ENCODE measurements at regions not wholly inside any gene's neighbourhood (a gene's known extent, or its start where the extent isn't known, plus 50 kb on each side); places are given as distances from the start of the nearest gene placed in this dataset.

DNA sequence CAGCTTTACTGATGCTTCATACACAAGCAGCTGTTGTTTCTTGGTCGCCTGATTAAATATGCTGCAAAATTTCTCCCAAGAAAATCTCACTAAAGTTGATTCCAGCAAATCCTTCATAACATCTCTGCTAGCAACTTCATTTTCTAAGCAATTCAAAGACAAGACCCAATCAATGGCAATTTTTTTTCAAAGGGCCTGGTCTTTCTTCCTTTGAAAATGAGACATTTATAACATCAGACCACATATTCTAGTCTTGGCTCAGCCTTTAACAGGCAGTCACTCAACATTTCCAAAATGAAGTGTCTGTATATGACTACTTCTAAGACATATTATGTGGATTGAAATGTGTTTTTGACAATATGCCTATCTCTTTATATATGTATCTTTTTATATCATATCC, 702.6 kb downstream of the KCNA4 start:
- Histone ChIP-seq H3K4me3 (ENCODE audit: low read length) (no peak overlapping the region), H3K36me3 (ENCODE audit: insufficient read depth, low read length) (no peaks in the 10 kb centered on the region), H3K9me3 (ENCODE audit: control insufficient read depth in 1 of 2, insufficient read depth in 1 of 2, low read length in 2 of 2) (no peaks in the 10 kb centered on the region), H3K27ac (ENCODE audit: low read depth in 1 of 2, low read length in 2 of 2) (no peak overlapping the region), H3K4me1 (ENCODE audit: insufficient read depth, low read length) (no peaks in the 10 kb centered on the region), H3K27me3 (ENCODE audit: control insufficient read depth in 1 of 2, insufficient read depth in 2 of 2, low read length in 2 of 2) (no peaks in the 10 kb centered on the region)
- intact Hi-C loops (cut with DNase I, micrococcal nuclease), result no loop called here
- H3K27me3 Mint-ChIP-seq, result no peaks in the 10 kb centered on the region
- no peaks in the 10 kb centered on the region for H3K4me1 Mint-ChIP-seq (ENCODE audit: low read depth)
- ATAC-seq (ENCODE audit: poor library complexity) (no peak), DNase-seq (no peak)
- H3K36me3 Mint-ChIP-seq (ENCODE audit: low read depth), result no peaks in the 10 kb centered on the region
- H3K27ac Mint-ChIP-seq, result no peak overlapping the region
- ChIA-PET CTCF (no interaction called here), POLR2A (no interaction called here)
- TF ChIP-seq, protein P1, sequence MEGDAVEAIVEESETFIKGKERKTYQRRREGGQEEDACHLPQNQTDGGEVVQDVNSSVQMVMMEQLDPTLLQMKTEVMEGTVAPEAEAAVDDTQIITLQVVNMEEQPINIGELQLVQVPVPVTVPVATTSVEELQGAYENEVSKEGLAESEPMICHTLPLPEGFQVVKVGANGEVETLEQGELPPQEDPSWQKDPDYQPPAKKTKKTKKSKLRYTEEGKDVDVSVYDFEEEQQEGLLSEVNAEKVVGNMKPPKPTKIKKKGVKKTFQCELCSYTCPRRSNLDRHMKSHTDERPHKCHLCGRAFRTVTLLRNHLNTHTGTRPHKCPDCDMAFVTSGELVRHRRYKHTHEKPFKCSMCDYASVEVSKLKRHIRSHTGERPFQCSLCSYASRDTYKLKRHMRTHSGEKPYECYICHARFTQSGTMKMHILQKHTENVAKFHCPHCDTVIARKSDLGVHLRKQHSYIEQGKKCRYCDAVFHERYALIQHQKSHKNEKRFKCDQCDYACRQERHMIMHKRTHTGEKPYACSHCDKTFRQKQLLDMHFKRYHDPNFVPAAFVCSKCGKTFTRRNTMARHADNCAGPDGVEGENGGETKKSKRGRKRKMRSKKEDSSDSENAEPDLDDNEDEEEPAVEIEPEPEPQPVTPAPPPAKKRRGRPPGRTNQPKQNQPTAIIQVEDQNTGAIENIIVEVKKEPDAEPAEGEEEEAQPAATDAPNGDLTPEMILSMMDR (IDR thresholded peaks at IDR 0.05), result no peak
- H3K9me3 Mint-ChIP-seq, result peaks cover 16% of the 10 kb centered on the region
- no peak overlapping the region for H3K4me3 Mint-ChIP-seq

DNA sequence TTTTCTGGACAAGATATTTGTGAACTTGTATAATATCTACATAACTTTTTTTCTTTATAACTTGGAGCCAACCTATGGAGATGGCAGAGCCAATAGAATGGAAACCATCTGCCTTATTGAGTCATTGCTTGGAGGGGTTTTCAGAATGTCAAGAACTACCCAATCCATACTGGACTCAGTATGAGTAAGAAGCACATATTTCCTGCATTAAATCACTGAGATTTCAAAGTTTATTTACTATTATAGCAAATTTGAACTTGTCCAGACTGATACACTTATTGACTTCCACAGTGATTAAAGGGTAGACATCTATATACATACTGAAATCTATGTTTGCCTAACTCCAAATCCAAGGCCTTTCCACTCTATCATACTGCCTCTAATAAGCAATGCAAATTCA, 704.0 kb downstream of the KCNA4 start:
- no peaks in the 10 kb centered on the region for H3K27me3 ChIP-seq (ENCODE audit: control insufficient read depth in 1 of 2, insufficient read depth in 2 of 2, low read length in 2 of 2)
- H3K9me3 ChIP-seq (ENCODE audit: control insufficient read depth in 1 of 2, insufficient read depth in 1 of 2, low read length in 2 of 2), result no peaks in the 10 kb centered on the region
- Mint-ChIP-seq H3K27ac (no peak overlapping the region), H3K27me3 (no peaks in the 10 kb centered on the region), H3K9me3 (peaks cover 9% of the 10 kb centered on the region), H3K4me1 (ENCODE audit: low read depth) (no peaks in the 10 kb centered on the region), H3K4me3 (no peak overlapping the region), H3K36me3 (ENCODE audit: low read depth) (no peaks in the 10 kb centered on the region)
- no peak overlapping the region for H3K4me3 ChIP-seq (ENCODE audit: low read length)
- intact Hi-C loops (cut with DNase I, micrococcal nuclease), result no loop called here
- TF ChIP-seq, protein P1 (IDR thresholded peaks at IDR 0.05), result no peak
- DNase-seq (no peak), ATAC-seq (ENCODE audit: poor library complexity) (no peak)
- no peaks in the 10 kb centered on the region for H3K4me1 ChIP-seq (ENCODE audit: insufficient read depth, low read length)
- no peak overlapping the region for H3K27ac ChIP-seq (ENCODE audit: low read depth in 1 of 2, low read length in 2 of 2)
- CTCF ChIA-PET, result no interaction called here
- POLR2A ChIA-PET, result no interaction called here
- H3K36me3 ChIP-seq (ENCODE audit: insufficient read depth, low read length), result no peaks in the 10 kb centered on the region

DNA sequence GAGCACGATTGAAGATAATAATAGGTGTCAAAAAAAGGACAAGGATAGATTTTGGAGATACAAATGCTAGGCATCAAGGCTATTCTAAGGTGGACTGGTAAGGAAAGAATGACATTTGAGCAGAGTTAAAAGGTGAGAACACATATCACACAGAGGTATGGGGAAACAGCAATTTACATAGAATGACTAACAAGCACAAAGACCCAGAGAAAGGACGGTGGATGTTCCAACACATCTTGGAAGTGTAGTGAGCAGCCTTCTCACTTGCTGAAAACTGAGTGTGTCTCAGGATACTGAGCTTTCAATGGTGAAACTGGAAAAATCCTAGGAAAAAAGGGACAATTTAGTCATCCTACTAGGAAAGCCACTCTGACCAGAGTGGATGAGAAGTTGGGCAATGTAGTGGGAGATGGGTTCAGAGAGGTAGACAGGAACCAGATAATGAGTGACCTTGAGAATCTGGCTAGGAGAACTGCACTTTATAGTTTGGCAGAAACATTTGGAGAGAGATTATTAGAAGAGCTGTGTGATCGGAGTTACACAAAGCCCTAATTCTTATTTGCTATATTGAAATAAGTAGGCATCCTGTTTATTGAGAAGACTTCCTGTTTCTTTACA, 706.0 kb downstream of the KCNA4 start:
- intact Hi-C loops (cut with DNase I, micrococcal nuclease), result no loop called here
- Histone ChIP-seq H3K9me3 (ENCODE audit: control insufficient read depth in 1 of 2, insufficient read depth in 1 of 2, low read length in 2 of 2) (no peaks in the 10 kb centered on the region), H3K36me3 (ENCODE audit: insufficient read depth, low read length) (no peaks in the 10 kb centered on the region), H3K4me3 (ENCODE audit: low read length) (no peak overlapping the region), H3K4me1 (ENCODE audit: insufficient read depth, low read length) (no peaks in the 10 kb centered on the region), H3K27me3 (ENCODE audit: control insufficient read depth in 1 of 2, insufficient read depth in 2 of 2, low read length in 2 of 2) (no peaks in the 10 kb centered on the region), H3K27ac (ENCODE audit: low read depth in 1 of 2, low read length in 2 of 2) (no peak overlapping the region)
- ChIA-PET CTCF (no interaction called here), POLR2A (no interaction called here)
- H3K27ac Mint-ChIP-seq, result no peak overlapping the region
- H3K4me3 Mint-ChIP-seq, result no peak overlapping the region
- TF ChIP-seq, protein P1 (IDR thresholded peaks at IDR 0.05), result no peak
- no peaks in the 10 kb centered on the region for H3K4me1 Mint-ChIP-seq (ENCODE audit: low read depth)
- H3K27me3 Mint-ChIP-seq, result no peaks in the 10 kb centered on the region
- H3K9me3 Mint-ChIP-seq, result peaks cover 13% of the 10 kb centered on the region
- no peak for ATAC-seq (ENCODE audit: poor library complexity)
- no peak for DNase-seq
- no peaks in the 10 kb centered on the region for H3K36me3 Mint-ChIP-seq (ENCODE audit: low read depth)

All from CD4-positive, alpha-beta T cell (primary cell).